Fibroblast of skin of right biceps (primary cell): ENCODE measurements at regions not wholly inside any gene's neighbourhood (a gene's known extent, or its start where the extent isn't known, plus 50 kb on each side); places are given as distances from the start of the nearest gene placed in this dataset.

Experiments
- DNase-seq: peaks from one replicate; pipeline ENCODE4 v3.0.0-alpha.2; 2013

DNA sequence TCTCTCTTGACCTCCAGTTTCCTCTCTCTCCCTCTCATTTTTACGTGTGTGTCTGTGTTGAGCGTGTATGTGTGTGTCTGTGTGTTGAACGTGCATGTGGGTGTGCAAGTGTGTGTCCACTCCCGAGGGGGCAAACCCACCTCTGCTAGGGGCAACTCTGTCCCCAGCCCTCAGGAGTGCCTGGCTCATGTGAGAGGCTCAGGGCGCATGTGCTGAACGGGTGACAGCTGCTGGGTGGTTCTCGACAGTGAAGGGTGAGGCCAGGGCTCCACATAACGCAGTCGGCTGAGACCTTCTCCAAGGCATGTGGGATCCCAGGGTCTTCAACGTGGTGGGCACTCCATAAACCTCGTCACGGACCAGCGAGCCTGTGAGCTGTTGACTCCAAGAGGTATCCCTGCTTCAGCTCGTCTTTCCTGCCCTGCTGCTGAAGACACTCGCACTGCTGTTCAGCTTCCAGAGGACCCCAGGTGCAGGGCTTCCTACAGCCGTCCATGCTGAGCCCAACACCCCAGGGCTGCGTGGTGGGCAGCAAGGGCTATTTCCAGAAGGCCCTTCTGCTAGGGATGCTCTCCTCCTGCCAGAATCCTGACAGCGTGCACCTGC lies 361.6 kb upstream of the SHH start:
- no peak for DNase-seq

DNA sequence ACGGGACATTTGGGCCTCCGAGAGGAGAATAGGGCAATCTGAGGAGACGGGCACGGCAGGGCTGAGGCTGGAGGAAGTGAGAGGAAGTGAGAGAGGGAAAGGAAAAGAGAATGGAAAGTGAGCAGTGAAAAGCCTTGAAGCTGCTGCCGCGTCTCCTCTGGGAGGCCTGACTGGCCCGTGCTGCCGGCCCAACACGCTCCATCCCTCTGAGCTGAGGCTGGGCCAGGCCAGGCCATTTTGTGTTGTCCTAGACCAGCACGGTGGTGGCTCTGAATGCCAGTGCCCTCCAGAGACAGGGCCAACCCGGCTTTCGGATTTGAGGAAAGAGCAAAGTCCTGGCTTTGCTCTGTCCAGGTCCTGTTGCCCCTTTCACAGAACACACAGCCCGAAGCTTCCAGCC lies 361.1 kb upstream of the SHH start:
- DNase-seq = no peak

DNA sequence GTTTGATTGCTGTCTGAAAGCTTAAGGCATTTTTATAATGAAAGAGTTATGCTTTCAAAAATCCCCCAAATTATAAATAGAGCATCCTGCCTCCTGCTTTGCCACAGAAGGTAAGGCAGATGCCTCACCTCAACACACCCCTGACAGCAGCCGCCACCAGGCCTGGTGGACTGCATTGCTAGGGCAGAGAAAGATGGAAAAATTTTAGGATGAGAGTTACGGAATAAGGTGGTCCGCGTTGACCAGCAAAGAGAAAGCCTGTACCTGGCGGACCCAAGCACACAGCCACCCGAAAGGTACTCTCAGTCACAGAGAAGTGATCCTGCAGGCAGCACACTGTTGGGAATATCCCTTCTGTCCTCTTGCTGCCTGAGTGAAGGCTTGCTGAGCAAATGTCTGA lies 360.4 kb upstream of the SHH start:
- no peak for DNase-seq

DNA sequence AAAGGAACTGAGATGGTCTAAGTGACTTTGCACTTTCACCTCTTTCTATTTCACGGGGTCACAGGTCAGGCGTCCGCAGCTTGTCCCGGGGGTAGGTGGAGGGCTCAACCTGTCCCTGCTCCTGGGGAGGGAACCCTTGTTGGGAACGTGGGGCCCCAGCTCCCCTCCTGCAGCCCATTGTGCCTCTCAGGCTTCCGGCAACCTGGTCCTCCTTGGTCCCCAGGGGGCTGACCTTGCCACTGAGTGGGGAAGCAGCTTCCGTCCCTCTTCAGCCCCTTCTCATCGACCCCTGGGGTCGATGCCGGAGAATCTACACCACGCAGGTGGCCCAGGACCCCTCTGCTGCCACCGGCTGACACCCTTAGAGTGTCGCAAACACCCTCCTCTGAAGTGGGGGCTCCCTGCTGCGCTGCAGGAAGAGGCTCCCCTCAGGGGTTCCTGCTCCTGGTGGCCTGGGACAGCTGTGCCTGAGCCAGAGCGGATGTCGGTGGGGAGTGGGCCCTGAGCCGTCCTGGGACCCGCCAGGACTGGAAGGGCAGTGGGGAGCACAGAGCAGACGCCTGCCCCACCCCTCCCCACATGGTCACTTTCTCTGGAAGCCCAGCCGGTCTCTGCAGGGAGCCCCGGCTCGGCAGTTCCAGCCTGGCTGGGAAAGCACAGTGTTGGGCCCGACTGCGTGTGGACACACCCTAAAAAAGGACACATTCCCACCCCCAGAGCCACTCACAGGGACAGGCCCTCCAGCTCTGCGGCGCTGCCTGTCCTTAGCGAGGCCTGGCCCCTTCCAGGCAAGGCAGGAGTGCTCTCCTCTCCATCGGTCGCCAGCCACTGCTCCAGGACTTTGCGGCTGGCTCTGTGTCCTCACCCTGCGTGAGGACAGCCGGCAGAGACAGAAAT lies 357.5 kb upstream of the SHH start:
- DNase-seq = no peak

DNA sequence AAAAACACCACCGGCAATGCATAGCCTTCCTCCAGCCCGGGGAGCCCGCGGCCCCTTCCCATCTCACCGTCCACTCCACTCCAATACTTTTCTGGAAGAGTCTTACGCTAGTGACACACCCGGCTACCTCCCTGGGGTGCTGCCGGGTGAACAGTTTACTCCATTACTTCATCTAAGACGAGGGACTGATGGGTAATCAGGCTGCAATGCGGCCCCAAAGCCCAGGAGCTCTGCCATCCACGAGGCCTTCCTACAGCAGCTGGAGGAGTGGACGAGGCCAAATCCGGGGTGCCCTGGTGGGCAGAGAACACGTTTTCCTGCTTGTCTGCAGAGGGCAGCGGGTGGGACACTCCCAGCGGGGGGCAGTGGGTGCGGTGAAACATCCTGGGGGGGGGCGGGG lies 356.2 kb upstream of the SHH start:
- no peak for DNase-seq

DNA sequence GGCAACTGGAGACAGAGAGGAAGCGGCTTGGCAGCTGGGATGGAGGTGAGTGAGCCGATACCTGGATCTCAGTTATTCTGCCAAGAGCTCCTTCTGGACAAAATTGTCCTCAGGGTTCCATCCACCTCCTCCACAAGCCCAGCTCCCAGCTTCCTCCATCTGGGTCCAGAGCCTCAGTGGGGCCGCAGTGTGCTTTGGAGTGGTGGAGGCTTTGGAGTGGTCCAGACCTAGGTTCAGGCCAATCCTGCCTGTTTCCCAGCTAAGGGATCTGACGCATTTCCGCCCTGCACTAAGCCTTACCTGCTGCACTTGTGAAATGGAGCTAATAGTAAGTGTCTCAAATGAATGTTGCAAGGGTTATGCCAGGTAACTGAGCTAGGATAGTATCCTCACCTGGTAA lies 355.7 kb upstream of the SHH start:
- DNase-seq = no peak

DNA sequence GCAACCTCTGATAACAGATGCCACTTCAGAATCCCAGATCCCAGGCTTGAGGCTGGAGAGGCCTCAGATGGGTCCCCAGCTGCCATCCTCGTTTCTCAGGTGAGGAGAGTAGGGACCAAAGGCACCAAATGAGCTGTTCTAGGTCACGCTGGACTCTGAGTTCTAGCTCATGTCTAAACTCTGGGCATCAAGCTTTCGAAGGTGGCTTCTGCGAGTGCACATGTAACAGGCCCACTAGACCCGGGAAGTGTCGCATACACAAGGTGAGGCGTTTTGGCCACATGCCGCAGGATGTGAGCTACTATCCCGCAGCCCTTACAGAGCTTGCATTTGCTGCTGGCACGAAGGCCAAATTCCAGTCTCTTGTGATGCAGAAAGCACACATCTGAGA lies 355.1 kb upstream of the SHH start:
- no peak for DNase-seq

DNA sequence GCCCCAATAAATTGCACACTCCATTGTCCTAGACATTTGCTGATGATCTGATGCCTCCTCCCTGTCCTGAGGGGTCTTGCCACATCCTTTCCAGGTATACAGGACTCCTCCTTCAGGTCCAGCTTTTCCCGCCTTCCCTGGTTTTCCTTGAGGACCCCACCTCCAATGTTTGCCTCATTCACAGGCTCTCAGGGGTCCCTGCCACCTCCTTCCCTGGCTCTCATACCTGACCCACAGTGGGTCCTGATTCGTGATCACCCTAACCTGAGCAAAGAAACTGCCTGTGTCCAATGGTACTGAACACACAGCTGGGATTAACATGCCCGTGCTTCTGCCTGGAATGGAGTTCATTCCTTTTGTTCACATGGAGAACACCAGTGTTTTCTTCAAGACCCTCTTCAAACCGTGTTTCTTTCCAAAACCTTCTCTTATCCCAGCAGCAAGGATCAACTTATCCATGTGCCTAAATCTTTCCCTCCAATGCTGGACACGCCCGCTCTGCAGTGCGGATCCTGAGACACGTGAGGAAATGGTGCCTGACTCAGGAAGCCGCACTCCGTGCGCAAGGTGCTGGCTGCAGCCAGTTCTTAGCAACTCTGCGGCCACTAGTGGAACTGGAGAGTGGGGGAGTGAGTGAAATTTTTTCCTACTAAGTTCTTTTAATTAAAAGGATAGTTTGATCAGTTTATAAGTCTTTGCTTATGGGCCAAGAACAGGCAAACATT lies 354.6 kb upstream of the SHH start:
- DNase-seq = no peak

DNA sequence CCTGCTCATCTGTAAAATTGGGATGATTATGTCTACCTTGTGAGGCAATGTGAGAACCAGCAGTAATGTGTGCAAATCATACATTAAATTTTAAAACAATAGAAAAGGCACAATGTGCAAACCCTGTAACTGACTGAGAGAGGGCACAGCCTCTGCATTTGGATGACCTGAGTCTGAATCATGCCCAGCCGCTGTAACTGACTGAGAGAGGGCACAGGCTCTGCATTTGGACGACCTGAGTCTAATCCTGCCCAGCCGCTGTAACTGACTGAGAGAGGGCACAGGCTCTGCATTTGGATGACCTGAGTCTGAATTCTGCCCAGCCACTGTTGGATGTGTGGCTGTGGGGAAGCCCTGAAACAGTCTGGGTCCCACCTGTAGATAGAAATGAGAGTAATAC lies 351.5 kb upstream of the SHH start:
- DNase-seq = no peak

DNA sequence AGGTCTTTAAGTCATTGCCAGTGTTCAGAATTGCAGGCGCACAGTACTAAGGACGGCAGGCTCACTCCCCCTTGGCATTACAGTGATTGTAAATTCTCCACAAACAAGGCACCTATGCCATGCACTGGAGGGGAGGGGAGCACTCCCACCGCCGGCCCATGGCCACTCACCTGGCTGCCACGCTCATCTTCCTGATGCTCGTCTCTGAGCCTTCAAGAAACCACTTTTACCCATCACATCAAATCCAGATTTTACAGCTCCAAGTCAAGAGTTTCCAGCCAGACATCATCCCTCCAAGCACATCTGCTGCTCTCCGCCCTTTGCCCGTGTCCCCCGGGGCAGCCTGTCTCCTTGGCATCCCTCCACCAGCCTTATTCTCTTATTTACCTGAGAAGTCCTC lies 350.2 kb upstream of the SHH start:
- no peak for DNase-seq

DNA sequence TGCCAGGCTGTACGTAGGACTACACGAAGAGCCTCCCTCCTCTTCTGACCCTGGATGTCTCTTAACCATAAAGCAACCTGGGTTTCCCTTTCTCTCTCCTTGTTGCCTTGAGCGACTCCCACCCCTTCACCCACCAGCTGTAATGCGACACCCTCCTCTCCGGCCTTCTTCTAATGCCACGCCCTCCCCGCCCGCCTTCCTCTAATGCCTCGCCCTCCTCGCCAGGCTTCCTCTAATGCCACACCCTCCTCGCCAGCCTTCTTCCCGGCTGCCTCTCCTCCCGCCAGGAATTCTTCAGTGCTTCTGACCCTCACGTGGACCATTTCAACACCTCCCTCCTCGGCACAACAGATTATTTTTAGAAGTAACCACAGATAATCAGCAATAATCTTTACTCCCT lies 348.5 kb upstream of the SHH start:
- no peak for DNase-seq

DNA sequence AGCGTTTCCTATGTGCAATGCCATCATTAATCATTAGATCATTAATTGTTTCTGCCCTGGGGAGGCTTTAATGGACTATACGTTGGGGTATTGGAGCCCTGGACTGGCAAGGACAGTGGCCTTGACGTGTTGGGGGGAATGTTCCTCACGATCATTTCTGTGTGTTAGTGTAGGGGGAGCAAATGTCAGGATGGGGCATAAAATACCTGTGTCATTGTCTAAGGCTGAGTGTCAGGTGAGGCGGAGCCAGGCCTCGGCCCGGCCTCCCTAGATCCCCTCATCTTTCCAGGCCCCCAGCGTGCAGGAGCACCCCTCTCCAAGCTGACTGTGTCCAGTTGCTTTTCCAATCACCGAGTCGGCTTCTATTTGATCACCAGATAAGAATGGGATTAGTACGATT lies 346.4 kb upstream of the SHH start:
- DNase-seq = no peak

DNA sequence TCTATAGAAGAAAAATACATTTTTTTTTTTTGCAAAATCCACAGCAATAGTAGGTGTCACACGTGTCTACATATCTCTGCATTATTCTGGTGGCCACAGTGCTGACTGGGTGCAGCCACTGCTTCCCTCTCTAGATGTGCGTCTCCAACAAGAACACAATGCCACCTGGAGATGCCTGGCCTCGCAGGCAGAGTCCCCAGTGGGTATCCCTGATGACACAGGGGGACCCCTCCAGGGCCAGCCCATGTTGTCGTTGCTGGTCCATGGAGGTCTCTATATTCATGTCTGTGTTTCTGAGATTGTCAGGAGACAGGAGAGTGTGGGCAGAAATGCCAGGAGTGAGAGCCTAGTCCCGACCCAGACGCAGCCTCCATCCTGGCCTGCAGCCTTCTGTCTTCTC lies 345.9 kb upstream of the SHH start:
- DNase-seq = no peak

DNA sequence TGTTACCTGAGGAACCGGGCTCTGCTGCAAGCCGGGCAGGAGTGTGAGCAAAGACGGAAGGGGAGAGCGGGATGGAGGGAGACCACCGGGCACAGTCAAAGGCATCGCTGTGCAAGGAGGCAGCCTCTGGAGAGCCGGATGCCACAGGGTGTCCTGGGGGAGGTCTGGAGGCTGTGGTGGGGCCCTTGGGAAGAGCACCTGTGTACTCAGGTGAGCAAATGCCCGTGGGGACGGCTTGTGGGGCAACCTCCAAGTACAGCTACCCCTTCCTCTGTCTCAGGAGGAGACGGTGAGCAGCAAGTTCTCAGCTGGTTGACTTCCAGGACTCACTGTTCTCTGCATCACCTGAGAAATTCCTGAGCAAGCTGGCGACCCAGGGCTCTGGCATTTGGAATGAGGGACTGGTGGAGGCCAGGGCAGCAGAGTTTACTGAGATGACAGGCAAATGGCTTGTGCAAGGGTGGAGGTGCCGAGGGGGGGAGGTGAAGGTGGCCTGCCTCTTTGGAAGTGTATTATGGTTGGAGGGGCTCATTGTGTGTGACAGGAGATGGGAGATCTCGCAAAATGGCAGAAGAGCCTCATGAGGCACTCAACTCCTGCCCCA lies 345.2 kb upstream of the SHH start:
- DNase-seq = no peak

DNA sequence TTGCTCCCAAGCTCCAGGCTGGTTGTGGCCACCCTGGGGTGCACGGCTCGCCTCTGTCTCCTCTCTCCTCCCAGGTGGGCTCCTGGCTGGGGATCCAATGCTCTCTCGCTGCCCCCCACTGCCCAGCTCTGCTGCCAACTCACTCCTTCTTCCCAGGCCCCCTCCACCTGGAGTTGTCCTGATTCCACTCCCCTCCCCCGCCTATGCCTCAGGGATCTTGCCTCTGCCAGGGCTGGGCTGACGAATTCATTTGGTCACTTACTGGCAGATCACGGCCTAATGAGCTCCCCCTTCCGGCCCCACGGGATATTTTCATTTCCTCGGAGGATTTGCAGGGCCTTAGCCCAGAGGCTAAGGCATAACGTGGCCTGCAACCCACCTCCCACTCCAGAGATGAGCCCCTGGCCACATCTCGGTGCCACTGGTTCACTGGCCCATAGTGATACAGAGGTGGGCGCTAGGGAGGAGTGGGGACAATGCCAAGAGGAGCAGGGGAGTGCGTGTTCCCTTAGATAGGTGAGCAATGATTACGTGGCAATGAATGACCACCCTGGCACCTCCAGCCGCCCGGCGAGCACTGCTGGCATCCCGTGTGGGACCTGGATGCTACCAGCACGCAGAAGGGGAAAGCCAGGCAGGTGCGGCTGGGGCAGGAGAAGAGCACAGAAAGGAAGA lies 344.6 kb upstream of the SHH start:
- no peak for DNase-seq

DNA sequence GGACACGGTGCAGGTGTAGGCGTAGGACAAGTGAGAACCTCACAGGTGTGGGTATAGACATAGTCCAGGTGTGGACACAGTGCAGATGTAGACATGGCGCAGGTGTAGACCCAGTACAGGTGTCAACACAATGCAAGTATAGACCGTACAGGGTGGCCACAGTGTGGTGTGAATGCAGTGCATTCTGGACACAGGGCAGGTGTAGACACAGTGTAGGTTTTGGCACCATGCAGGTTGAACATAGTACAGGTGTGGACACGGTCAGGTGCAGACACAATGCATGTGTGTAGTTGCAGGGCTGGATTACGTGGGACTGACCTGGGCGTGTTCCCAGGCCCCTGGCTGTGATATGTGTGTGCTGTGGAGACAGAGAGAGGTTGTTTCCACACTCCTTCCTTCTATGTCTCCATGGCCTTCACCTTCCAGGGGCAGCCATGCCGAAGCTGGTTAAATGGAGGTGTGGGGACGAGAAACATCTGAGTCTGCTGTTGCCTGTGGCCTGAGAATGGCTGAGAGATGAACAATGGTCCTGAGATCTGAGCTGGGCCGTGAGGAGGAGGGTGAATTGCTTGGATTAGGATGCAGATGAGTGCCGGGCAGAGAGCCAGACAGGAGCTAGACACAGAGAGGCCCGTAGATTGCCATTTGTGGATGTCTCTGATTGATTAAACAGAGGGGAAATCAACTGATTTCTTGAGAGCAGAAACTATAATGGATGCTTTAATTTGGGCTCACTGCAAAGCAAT lies 343.9 kb upstream of the SHH start:
- DNase-seq = no peak

DNA sequence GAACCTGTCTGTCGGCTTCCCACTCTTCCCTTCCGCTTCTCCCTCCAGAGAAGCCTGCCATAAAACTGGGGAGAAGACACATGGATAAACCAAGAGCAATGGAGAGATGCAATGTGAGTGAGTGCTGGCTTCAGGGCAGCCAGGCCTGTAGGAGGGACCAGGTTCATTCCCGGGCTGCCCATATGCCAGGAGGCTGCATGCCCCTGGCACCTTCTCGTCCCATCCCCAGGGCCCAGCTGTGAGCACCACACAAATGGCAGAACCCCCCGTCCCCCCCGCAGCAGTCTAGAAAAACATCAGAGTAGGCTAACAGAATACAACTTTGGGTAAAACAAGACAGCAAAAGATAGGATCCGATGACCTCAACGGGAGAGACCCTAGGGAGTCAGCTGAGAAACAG lies 341.3 kb upstream of the SHH start:
- no peak for DNase-seq

DNA sequence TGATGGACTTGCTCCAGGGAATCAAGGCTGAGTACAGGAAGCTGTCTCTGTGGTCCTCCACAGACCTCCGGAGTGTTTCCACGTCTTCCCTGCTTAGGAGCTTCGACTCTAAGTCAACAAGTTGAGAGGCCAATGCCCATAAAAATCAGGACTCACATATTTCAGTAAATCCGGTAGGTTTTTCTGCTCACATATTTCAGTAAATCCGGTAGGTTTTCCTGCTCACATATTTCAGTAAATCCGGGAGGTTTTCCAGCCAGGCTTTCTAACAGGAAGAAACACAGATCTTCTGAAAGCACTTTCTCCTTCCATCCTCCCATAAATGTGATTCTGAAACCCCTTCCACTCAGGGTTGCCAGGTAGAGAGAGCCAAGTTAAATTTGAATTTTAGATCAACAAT lies 340.1 kb upstream of the SHH start:
- no peak for DNase-seq

DNA sequence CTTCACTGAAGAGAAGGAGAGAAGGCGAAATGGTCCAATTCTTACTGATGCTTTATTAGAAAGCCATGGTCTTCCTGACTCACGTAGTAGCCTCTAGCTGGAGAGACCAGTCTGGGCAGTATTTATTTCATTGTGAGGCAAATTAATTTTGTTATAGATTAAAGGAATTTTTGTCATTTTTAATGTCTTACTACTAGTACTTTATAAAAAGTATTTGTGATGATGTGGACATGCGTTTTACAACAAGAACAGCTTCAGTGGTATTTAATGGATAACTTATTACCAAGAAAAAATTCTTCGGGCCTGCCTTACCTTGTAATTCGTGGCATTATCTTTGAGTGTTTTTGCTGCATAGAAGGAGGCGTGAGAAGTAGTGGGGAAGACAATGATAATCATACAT lies 339.4 kb upstream of the SHH start:
- no peak for DNase-seq

DNA sequence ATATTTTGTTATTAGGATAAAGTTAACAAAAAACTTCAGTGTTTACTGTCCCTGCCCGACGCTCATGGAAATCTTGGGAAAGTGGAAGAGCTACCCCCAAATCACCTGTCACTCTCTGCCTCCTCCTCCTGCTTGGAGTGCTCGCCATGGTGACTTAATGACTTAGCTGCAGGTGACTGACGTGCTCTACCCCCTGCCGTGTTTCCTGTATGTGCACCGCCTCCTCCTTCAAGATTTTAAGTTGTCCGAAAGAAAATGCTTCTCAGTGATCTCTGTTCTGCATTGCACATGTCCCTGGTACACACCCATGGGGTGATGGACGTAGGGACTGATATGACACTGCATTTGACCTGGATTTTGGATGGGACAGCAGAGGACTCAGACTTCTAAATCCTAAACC lies 338.8 kb upstream of the SHH start:
- no peak for DNase-seq

DNA sequence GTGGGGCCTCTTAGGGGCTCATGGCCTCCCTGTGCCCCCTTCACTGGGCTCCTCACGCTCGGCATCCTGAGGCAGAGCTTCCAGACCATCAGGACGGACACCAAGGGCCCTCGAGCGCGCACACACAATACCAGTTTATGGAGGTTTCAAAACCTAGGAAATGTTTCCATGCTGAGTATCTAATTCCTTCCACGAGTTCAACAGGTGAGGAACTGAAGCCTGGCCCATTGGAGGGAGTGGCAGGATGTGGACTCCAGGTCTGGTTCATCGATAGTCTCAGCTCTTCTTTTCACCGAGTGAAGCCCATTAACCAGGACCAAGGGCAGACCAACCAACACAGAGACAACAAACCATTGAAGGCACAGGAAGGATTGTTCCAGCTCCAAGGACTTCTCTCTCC lies 336.7 kb upstream of the SHH start:
- no peak for DNase-seq

DNA sequence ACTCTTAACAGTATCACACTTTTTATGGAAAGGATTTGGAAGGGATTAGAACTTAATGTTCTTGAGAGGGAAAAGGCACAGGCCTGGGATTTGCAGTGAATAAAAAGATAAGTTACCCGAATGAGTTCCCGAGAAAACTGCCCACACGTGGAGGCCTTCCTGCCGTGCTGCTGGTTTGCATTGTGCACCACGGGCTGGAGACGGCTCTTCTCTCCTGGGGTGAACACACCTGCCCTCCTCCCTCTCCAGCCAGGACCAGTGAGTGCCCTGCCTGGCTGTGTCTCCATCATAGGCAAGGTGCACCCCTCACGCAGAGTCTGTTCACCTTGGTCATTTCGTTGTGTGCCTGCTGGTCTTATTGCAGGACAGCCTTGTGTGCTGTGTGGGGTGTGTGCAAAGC lies 336.3 kb upstream of the SHH start:
- DNase-seq = no peak
